Hindlimb muscle (tissue), 1 donor: ENCODE measurements at regions not wholly inside any gene's neighbourhood (a gene's known extent, or its start where the extent isn't known, plus 50 kb on each side); places are given as distances from the start of the nearest gene placed in this dataset.

Source experiments
- DNase-seq: peaks from one replicate; pipeline ENCODE4 v3.0.0-alpha.2; 2013

DNA sequence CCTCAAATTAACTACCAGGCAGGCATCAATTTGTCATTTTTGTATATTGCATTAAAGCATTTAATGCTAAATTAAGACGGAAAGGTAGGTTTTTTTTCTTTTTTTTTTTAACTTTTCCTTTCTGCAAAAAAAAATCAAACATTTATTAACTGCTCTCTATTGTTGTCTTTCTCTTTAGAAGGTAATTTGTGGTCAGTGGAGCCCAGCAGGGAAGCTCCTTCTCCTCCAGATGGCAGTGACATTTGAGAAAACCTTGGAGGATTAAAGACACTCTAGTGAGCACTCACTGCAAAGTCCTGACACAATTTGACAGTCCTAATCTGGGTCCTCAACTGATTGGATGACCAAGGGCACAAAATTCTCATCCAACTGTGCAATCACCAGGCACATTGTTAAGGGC is 102.4 kb downstream of the SLIT2 start:
- DNase-seq, result no peak

DNA sequence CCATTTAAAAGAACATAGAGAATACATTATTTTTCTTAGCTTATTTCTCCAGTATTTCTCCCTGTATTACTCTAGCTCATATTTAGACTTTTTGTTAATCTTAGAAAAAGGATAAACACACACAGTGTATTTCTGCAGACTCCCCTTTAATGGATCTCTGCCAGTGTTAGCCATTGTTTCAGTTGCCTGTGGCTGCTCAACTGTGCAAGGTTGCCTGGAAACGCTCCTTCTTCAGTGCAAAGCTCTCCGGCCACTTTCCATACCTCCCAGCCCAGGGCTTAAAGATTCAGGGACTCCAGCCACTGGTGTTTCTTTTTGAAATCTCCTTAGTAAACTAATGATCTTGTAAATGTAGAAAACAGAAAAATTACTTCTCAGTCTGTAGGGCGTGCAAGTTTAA is 104.9 kb downstream of the SLIT2 start:
- DNase-seq, result peak; percentile 67

- DNase-seq, result no peak
Measured at GRCh38 chr4:20358110-20358509, 106.4 kb downstream of the SLIT2 start.

DNA sequence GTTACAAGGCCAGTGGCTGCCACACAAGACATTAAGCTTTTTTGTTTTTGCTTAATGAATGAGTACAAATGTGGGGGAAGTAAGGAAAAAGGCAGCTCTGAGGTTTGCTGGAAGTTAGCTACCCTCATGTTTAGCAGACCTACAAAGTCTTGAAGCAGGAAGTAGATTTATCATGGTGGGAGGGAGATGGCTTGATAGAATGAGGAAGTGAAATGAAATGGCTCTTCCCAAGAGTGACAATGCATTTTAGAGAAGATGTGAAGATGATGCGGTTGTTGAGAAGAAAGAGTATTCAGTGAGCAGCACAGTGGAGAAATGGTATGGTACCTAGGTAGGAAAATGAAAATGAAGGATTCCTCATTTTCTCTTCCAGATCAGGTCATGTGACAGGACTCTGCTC is 108.0 kb downstream of the SLIT2 start:
- no peak for DNase-seq

DNA sequence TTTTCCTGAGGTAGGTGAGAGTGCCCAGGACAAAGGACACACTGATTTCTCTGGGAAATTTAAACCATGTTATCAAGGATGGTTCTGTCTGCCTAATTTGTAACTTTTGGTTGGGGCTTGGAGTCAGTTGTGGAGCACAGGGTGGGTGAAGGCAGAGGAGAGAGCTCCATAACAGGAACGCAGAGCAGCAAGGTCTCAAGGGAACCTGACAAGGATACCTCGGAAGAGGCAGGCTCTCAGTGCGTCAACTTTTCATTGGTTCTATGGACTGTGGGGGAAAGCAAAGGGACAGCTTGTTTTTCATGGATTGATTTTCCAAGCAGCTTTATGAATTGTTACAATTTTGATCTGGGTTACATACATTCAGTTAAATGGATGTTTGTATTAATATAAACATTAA is 110.4 kb downstream of the SLIT2 start:
- no peak for DNase-seq

- no peak for DNase-seq
Measured at GRCh38 chr4:20364969-20365368, 113.3 kb downstream of the SLIT2 start.

GRCh38 chr4:20367446-20367845 is 115.7 kb downstream of the SLIT2 start:
- no peak for DNase-seq

DNA sequence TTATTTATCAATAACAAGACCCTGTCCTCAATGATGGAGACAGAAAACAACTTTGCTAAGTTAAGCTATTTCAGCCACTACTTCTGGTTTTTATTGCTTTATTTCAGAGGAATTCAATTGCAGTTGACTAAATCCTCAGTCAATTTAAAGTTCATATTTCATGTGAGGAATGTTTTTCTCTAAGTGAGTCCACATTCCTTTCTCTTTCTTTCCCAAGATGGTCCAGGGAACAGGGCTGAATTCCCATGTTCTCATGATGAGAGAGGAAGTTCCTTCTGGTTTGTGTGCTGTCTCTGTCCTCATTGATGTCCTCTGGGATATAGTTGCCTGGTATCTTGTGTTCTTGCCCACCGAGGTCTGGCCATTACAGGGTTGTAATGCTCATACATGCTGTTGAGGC is 117.2 kb downstream of the SLIT2 start:
- DNase-seq, result no peak

DNA sequence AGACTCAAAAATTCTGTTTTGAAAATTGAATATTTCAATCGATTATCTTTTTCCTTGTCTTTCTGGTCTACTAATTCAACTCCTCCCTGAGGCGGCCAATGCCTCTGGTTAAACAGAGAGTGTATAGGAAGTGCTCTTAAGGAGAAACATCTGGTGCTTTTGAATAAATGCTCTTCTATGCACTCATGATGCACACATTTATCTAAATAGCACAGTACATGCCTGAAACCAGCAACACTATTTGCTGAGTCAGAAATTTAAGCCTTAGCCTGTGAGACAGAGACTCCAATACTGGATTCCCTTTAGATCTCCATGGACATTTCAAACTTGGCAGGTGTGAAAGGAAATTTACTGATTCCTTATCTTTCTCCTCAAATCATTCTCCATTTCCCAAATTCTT is 118.6 kb downstream of the SLIT2 start:
- no peak for DNase-seq

DNA sequence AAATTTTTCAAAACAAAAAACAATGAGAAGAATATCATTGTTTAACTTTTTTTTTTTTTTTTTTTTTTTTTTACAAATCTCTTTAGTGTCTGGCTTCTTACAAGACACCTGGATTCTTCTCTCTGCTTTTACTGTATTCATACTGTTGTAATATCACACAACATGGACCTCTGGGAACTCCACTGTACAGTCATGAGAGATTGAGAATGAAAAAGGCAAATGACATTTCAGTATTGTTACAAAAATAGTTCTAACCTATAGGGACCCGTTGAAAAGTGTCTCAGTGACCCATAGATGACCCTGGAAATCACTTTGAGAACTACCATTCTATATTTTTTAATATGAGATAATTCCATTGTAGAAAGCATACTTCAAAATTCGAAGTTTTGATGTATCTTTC is 124.4 kb downstream of the SLIT2 start:
- no peak for DNase-seq

- DNase-seq, result no peak
Measured at GRCh38 chr4:20378181-20378580, 126.5 kb downstream of the SLIT2 start.

- no peak for DNase-seq
Measured at GRCh38 chr4:20381005-20381404, 129.3 kb downstream of the SLIT2 start.

DNA sequence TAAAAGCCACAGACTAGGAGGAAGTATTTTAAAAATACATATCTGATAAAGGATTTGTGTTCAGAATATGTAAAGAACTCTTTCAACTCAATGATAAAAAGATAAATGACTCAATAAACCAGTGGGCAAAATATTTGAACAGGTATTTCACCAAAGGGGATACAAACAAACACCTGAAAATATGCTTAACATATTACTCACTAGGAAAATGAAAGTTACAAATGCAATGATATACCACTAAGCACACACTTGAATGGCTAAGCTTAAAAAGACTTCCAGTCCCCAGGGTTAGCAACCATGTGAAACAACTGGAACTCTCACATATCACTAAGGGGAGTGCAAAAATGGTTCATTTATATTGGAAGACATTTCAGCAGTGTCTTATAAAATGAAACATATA is 131.6 kb downstream of the SLIT2 start:
- DNase-seq, result no peak

GRCh38 chr4:20383969-20384368 is 132.3 kb downstream of the SLIT2 start:
- no peak for DNase-seq

DNA sequence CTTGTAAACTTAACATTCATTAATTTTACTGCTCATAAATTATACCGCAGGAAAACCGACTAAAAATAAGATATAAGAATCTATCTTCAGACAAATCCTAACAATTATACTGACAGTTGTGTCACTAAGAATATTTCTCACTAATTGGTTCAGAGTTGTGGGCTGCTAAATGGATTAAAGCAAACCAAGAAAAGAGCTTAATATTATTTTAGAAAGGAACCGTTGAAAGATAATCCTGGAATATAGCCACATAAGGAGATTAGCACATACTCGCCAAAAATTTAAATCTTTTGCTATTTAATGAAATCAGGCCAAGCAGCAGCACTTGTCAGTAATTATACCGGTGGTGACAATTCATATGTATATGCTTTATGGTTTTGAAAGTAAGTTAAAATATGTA is 132.8 kb downstream of the SLIT2 start:
- DNase-seq, result no peak

DNA sequence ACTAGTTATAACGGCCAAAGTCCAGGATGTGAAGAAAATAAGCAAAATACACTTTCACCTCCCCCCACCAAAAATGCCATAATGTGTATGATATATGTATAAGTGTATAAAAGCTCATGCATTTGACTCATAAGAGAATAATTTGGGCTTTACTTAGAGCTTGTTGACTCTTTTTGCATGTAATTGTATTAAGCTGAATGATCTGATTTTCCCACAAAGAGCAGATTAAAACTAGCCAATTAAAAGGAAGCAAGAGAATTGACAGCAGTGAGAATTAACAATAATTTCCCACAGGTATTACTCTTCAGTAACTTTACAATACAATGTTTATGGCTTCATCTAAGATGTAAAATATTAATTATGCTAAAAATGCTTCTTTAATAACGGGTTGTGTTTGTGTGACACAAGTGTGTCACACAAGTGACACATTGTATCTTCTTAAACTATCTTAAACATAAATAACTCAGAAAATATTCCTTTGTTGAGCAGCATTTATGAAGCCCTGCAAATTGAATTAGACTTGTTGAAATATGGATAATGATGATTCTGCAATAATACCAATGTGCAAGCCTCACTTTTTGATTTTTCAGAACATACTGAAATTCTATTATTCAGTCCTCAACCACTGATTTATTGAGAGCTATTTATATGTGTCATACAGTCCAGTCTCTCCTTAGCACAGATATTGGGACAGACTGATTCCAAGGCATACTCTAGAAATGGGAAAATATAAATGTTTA is 134.5 kb downstream of the SLIT2 start:
- no peak for DNase-seq

- DNase-seq, result no peak
Measured at GRCh38 chr4:20386906-20387305, 135.2 kb downstream of the SLIT2 start.

GRCh38 chr4:20391198-20391597 is 139.5 kb downstream of the SLIT2 start:
- DNase-seq, result no peak

DNA sequence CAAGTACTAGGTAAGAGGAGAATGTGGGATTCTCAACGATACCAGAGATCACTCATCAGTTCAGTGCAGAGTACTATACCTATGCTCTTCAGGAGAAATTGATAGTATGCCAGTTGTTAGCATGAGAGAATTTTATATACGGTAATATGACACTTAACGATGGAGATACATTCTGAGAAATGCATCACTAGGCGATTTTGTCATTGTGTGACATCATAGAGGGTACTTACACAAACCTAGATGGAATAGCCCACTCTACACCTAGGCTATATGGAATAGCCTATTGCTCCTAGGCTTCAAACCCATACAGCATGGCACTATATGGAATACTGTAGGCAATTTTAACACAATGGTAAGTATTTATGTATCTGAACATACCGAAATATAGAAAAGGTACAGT is 140.2 kb downstream of the SLIT2 start:
- DNase-seq, result no peak

DNA sequence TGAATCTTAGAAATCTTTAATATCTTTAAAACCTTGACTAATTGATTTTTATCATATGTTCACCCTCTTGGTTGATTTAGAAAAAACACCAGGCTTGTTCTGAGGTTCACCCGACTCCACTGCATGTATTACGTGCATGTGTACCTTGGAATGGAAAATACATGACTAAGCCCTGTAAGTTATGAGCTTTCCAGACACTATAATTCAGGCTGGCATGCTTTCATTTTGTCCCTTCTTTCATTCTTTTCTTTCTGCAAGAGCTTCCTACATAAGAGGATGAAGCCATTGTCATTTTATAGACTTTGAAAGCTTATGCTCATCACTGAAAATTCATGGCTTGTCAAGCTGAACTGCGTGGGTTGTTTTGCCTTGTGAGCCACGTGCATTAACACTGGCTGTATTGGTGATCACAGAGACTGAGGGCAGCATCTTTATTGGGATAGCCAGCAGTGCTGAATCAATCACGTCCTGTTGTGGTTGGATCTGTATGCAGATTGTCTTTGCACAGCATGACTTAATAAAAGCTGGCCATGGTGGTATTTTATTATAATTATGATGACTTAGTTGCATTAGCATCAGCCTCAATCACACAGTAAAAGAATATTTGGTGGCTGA is 141.9 kb downstream of the SLIT2 start:
- peak; percentile 38 for DNase-seq

DNA sequence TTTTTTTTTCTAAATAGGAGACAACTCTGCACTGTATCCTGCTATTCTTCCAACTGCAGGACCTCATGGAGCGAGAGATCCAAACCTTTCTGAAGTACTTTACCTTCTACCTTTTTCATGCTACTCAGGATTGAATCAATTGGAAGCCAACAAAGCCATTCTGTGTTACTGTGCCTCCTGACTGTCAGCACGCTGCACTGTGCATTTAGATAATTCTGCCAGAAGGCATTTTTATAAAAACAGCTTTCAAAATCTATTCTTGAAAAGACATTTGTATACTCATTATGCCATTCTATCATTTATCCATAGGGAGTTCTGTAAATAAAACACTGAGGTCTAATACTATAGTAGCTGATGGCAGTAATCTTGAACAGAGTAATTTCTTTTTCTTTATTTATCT is 142.8 kb downstream of the SLIT2 start:
- DNase-seq, result no peak

DNA sequence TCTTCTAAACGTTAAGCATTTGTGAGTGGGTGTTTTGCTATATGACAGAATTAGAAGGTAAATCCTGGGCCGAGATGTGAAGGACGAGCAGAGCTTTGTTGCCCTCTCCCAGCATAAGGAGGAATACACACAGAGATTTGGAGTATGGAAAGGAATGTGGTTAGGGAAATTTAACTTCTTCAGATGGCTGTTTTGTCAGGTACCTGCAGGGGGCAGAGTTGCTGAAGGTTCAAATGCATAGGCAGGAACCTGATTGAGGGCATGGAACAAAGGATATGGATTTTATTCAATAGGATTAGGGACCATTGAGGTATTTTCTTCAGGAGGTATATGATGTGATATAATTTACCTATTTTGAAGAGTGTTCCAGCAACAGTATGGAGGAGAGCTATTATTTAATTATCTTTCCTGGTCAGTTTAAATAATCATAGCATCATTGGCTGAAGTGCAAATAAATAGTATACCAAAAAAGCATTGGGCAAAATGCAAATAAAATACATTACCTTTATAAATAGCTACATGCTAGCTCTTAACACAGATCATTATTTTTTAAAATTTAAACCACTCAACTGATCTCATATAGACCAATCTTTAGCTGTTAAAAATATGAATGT is 143.6 kb downstream of the SLIT2 start:
- no peak for DNase-seq

- DNase-seq, result peak; percentile 19
Measured at GRCh38 chr4:20403290-20403689, 151.6 kb downstream of the SLIT2 start.

- DNase-seq, result no peak
Measured at GRCh38 chr4:20403846-20404245, 152.1 kb downstream of the SLIT2 start.
